ENCODE measurements at regions not wholly inside any gene's neighbourhood (a gene's known extent, or its start where the extent isn't known, plus 50 kb on each side); places are given as distances from the start of the nearest gene placed in this dataset.

DNA sequence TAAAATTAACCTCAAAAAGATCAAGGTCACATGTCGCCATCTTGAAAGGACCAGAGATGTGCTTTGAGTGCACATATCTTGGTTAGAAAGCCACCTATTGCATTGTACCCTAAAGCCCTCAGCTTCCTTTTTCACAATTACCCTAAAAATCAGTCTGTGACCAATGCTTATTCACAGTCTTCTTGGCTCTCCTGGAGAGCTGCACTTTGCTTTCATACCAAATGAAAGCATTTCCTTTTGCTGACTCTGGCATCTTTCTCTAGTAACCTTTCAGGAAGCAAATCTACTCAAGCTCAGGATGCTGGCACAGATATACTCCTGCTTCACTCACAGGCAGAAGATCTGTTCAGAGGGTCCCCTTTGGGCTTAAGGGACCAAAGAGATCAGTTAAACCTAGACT, 160.7 kb upstream of the PUM3 start:
- no peak overlapping the region for H2AK5ac ChIP-seq (ENCODE audit: low read length)
- no peak overlapping the region for H2BK5ac ChIP-seq (ENCODE audit: low read depth, low read length, poor library complexity)
- H3K4me2 ChIP-seq (ENCODE audit: low read length): no peak overlapping the region
- H3K27ac ChIP-seq (ENCODE audit: low read depth, low read length): no peak overlapping the region
- whole genome bisulfite sequencing (ENCODE audit: extremely low coverage, insufficient coverage, insufficient read length): no CpG with 5 or more reads among the region's 1 CpG
- H3K27me3 ChIP-seq (ENCODE audit: insufficient read depth, low read length): no peaks in the 10 kb centered on the region
- no peak overlapping the region for H4K12ac ChIP-seq (ENCODE audit: low read depth, low read length)
- peaks cover 0 to 2% of the 10 kb centered on the region in 2 experiments for H3K4me1 ChIP-seq (ENCODE audit: control insufficient read depth in 1 of 2, insufficient read depth in 2 of 2, low read length in 2 of 2)
- no peak overlapping the region for H4K8ac ChIP-seq (ENCODE audit: low read depth, low read length)
- H3K4me3 ChIP-seq (ENCODE audit: low read depth, low read length): no peak overlapping the region
- no peak overlapping the region for H2BK120ac ChIP-seq (ENCODE audit: insufficient read depth, low read length, poor library complexity)
- H3K79me2 ChIP-seq (ENCODE audit: control insufficient read depth, insufficient read depth, low read length, poor library complexity): no peaks in the 10 kb centered on the region
- no peak overlapping the region for H3K14ac ChIP-seq (ENCODE audit: low read length)
- H3K4ac ChIP-seq (ENCODE audit: low read depth, low read length): no peak overlapping the region
- H3K9me3 ChIP-seq (ENCODE audit: insufficient read depth, low read depth, low read length): no peaks in the 10 kb centered on the region
- no peaks in the 10 kb centered on the region for H3K36me3 ChIP-seq (ENCODE audit: control insufficient read depth in 1 of 2, insufficient read depth in 2 of 2, low read length in 2 of 2)
- no peak overlapping the region for H3K9ac ChIP-seq (ENCODE audit: low read length)
- no peak for DNase-seq
- H3K18ac ChIP-seq (ENCODE audit: low read length): no peak overlapping the region
- no peak overlapping the region for H4K91ac ChIP-seq (ENCODE audit: low read depth, low read length)
- no peak overlapping the region for H3K23ac ChIP-seq (ENCODE audit: low read length)
- H3K79me1 ChIP-seq (ENCODE audit: low read length): no peaks in the 10 kb centered on the region
- H2AFZ ChIP-seq (ENCODE audit: insufficient read depth, low read length, poor library complexity): no peak overlapping the region
- no peak overlapping the region for H2BK12ac ChIP-seq (ENCODE audit: low read length)

DNA sequence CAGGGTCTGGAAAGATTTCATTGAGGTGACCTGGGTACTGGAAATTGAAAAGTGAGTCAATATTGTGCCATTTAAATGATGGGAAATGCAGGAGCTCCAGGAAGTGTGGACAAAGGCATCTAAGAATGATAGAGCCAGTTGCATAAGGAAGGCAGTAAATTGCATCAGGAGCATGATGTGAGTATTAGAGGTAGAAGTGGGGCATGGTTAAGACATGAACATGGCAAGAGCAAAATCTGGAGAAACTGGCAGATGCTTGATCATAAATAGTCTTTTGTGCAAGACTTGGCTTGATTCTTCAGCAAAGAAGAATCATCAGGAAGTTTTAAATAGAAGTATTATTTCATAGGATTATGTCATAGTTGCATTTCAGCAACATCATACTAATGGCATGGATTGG, 157.4 kb upstream of the PUM3 start:
- H2BK120ac ChIP-seq (ENCODE audit: insufficient read depth, low read length, poor library complexity): no peak overlapping the region
- H3K4me2 ChIP-seq (ENCODE audit: low read length): no peak overlapping the region
- no peak for DNase-seq
- H2AFZ ChIP-seq (ENCODE audit: insufficient read depth, low read length, poor library complexity): no peak overlapping the region
- no peak overlapping the region for H2BK12ac ChIP-seq (ENCODE audit: low read length)
- H3K14ac ChIP-seq (ENCODE audit: low read length): no peak overlapping the region
- no peak overlapping the region for H3K23ac ChIP-seq (ENCODE audit: low read length)
- no peaks in the 10 kb centered on the region for H3K4me1 ChIP-seq (ENCODE audit: control insufficient read depth in 1 of 2, insufficient read depth in 2 of 2, low read length in 2 of 2)
- no peak overlapping the region for H2AK5ac ChIP-seq (ENCODE audit: low read length)
- no peaks in the 10 kb centered on the region for H3K79me2 ChIP-seq (ENCODE audit: control insufficient read depth, insufficient read depth, low read length, poor library complexity)
- no peaks in the 10 kb centered on the region for H3K79me1 ChIP-seq (ENCODE audit: low read length)
- no peak overlapping the region for H4K12ac ChIP-seq (ENCODE audit: low read depth, low read length)
- no peaks in the 10 kb centered on the region for H3K36me3 ChIP-seq (ENCODE audit: control insufficient read depth in 1 of 2, insufficient read depth in 2 of 2, low read length in 2 of 2)
- H3K27ac ChIP-seq (ENCODE audit: low read depth, low read length): no peak overlapping the region
- no peak overlapping the region for H3K4ac ChIP-seq (ENCODE audit: low read depth, low read length)
- no peak overlapping the region for H3K9ac ChIP-seq (ENCODE audit: low read length)
- no peak overlapping the region for H2BK5ac ChIP-seq (ENCODE audit: low read depth, low read length, poor library complexity)
- H4K91ac ChIP-seq (ENCODE audit: low read depth, low read length): no peak overlapping the region
- no peaks in the 10 kb centered on the region for H3K9me3 ChIP-seq (ENCODE audit: insufficient read depth, low read depth, low read length)
- no peak overlapping the region for H4K8ac ChIP-seq (ENCODE audit: low read depth, low read length)
- no peak overlapping the region for H3K4me3 ChIP-seq (ENCODE audit: low read depth, low read length)
- no peak overlapping the region for H3K18ac ChIP-seq (ENCODE audit: low read length)
- no peaks in the 10 kb centered on the region for H3K27me3 ChIP-seq (ENCODE audit: insufficient read depth, low read length)

DNA sequence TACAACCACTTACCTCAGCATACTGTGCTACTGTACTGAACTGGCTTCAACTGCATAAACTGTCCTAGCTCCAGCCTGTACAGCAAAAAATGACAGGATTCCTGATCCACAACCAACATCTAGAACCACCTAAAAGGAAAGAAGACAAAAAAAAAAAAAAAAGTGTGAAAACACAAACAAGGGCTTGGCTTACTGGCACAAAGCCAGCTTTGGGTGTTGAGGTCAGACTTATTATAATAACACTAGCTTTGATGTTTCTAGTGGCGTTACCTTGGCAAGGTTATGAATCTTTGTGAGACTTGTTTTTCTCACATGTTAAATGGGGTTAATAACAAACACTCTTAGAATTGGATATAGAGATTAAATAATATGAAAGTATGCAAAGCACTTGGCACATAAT, 148.5 kb upstream of the PUM3 start:
- H2BK5ac ChIP-seq (ENCODE audit: low read depth, low read length, poor library complexity): no peak overlapping the region
- WGBS (ENCODE audit: extremely low coverage, insufficient coverage, insufficient read length): no CpG with 5 or more reads among the region's 1 CpG
- no peak overlapping the region for H3K4me3 ChIP-seq (ENCODE audit: low read depth, low read length)
- no peak overlapping the region for H4K12ac ChIP-seq (ENCODE audit: low read depth, low read length)
- no peak overlapping the region for H2BK120ac ChIP-seq (ENCODE audit: insufficient read depth, low read length, poor library complexity)
- H3K18ac ChIP-seq (ENCODE audit: low read length): no peak overlapping the region
- no peak overlapping the region for H2AFZ ChIP-seq (ENCODE audit: insufficient read depth, low read length, poor library complexity)
- H3K27me3 ChIP-seq (ENCODE audit: insufficient read depth, low read length): no peaks in the 10 kb centered on the region
- no peaks in the 10 kb centered on the region for H3K79me1 ChIP-seq (ENCODE audit: low read length)
- H3K4me2 ChIP-seq (ENCODE audit: low read length): no peak overlapping the region
- no peak for DNase-seq
- H3K79me2 ChIP-seq (ENCODE audit: control insufficient read depth, insufficient read depth, low read length, poor library complexity): no peaks in the 10 kb centered on the region
- H2BK12ac ChIP-seq (ENCODE audit: low read length): no peak overlapping the region
- no peak overlapping the region for H3K9ac ChIP-seq (ENCODE audit: low read length)
- H3K36me3 ChIP-seq (ENCODE audit: control insufficient read depth in 1 of 2, insufficient read depth in 2 of 2, low read length in 2 of 2): no peaks in the 10 kb centered on the region
- H3K23ac ChIP-seq (ENCODE audit: low read length): no peak overlapping the region
- H3K9me3 ChIP-seq (ENCODE audit: insufficient read depth, low read depth, low read length): no peaks in the 10 kb centered on the region
- no peak overlapping the region for H3K27ac ChIP-seq (ENCODE audit: low read depth, low read length)
- H3K14ac ChIP-seq (ENCODE audit: low read length): no peak overlapping the region
- no peak overlapping the region for H2AK5ac ChIP-seq (ENCODE audit: low read length)
- H4K91ac ChIP-seq (ENCODE audit: low read depth, low read length): no peak overlapping the region
- H3K4me1 ChIP-seq (ENCODE audit: control insufficient read depth in 1 of 2, insufficient read depth in 2 of 2, low read length in 2 of 2): no peaks in the 10 kb centered on the region
- no peak overlapping the region for H4K8ac ChIP-seq (ENCODE audit: low read depth, low read length)
- H3K4ac ChIP-seq (ENCODE audit: low read depth, low read length): no peak overlapping the region

DNA sequence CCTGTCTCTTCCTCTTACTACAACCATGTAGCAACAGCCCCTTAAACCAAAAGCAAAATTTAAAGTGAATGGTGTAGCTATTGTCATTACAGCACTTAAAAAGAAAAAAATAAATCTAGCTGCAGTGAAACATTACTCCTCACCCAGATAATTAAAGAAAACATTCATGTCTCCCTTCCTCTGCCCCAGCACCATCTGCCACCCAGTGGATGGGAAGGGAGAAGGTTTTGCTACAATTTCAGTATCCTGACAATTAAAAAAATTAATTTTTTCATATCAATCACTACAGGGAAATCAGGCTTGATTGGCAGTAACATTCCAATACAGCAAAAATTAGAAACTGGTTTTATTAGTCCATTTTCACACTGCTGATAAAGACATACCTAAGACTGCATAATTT, 147.4 kb upstream of the PUM3 start:
- Histone ChIP-seq H3K4me3 (ENCODE audit: low read depth, low read length) (no peak overlapping the region), H3K27me3 (ENCODE audit: insufficient read depth, low read length) (no peaks in the 10 kb centered on the region), H3K4me2 (ENCODE audit: low read length) (no peak overlapping the region), H3K9me3 (ENCODE audit: insufficient read depth, low read depth, low read length) (no peaks in the 10 kb centered on the region), H4K91ac (ENCODE audit: low read depth, low read length) (no peak overlapping the region), H2AFZ (ENCODE audit: insufficient read depth, low read length, poor library complexity) (no peak overlapping the region), H3K18ac (ENCODE audit: low read length) (no peak overlapping the region), H3K36me3 (ENCODE audit: control insufficient read depth in 1 of 2, insufficient read depth in 2 of 2, low read length in 2 of 2) (no peaks in the 10 kb centered on the region), H3K79me2 (ENCODE audit: control insufficient read depth, insufficient read depth, low read length, poor library complexity) (no peaks in the 10 kb centered on the region), H3K4me1 (ENCODE audit: control insufficient read depth in 1 of 2, insufficient read depth in 2 of 2, low read length in 2 of 2) (no peaks in the 10 kb centered on the region), H2BK12ac (ENCODE audit: low read length) (no peak overlapping the region), H4K8ac (ENCODE audit: low read depth, low read length) (no peak overlapping the region), H2AK5ac (ENCODE audit: low read length) (no peak overlapping the region), H4K12ac (ENCODE audit: low read depth, low read length) (no peak overlapping the region), H2BK120ac (ENCODE audit: insufficient read depth, low read length, poor library complexity) (no peak overlapping the region), H2BK5ac (ENCODE audit: low read depth, low read length, poor library complexity) (no peak overlapping the region), H3K27ac (ENCODE audit: low read depth, low read length) (no peak overlapping the region), H3K14ac (ENCODE audit: low read length) (no peak overlapping the region), H3K9ac (ENCODE audit: low read length) (no peak overlapping the region), H3K79me1 (ENCODE audit: low read length) (no peaks in the 10 kb centered on the region), H3K23ac (ENCODE audit: low read length) (no peak overlapping the region), H3K4ac (ENCODE audit: low read depth, low read length) (no peak overlapping the region)
- DNase-seq: no peak

DNA sequence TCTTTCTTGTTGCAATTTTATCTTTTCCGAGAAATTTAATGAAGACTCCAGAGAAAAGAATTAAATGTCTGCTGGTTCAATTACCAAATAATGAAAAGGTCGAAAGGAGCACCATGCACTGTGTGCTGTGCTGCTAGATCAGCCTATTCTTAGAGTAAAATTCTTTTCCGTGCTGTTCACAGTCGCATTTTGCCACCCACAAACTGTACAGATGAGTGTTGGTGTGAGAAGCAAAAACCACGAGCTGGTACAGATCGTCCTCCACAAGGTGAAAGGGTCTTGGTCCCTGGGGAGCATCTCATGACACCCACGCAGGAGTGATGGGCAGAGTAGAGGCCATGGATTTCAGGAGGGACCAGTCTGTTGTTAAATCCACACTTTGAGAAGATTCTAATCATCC, 143.8 kb upstream of the PUM3 start:
- DNase-seq: no peak
- H2AK5ac ChIP-seq (ENCODE audit: low read length): no peak overlapping the region
- H2BK120ac ChIP-seq (ENCODE audit: insufficient read depth, low read length, poor library complexity): no peak overlapping the region
- no peak overlapping the region for H3K27ac ChIP-seq (ENCODE audit: low read depth, low read length)
- no peaks in the 10 kb centered on the region for H3K4me1 ChIP-seq (ENCODE audit: control insufficient read depth in 1 of 2, insufficient read depth in 2 of 2, low read length in 2 of 2)
- no peak overlapping the region for H2BK5ac ChIP-seq (ENCODE audit: low read depth, low read length, poor library complexity)
- no peaks in the 10 kb centered on the region for H3K36me3 ChIP-seq (ENCODE audit: control insufficient read depth in 1 of 2, insufficient read depth in 2 of 2, low read length in 2 of 2)
- H4K91ac ChIP-seq (ENCODE audit: low read depth, low read length): no peak overlapping the region
- no peak overlapping the region for H3K18ac ChIP-seq (ENCODE audit: low read length)
- H2BK12ac ChIP-seq (ENCODE audit: low read length): no peak overlapping the region
- H4K8ac ChIP-seq (ENCODE audit: low read depth, low read length): no peak overlapping the region
- H3K4me3 ChIP-seq (ENCODE audit: low read depth, low read length): no peak overlapping the region
- H3K79me2 ChIP-seq (ENCODE audit: control insufficient read depth, insufficient read depth, low read length, poor library complexity): no peaks in the 10 kb centered on the region
- H3K9me3 ChIP-seq (ENCODE audit: insufficient read depth, low read depth, low read length): no peaks in the 10 kb centered on the region
- no peak overlapping the region for H3K23ac ChIP-seq (ENCODE audit: low read length)
- H3K79me1 ChIP-seq (ENCODE audit: low read length): no peaks in the 10 kb centered on the region
- H4K12ac ChIP-seq (ENCODE audit: low read depth, low read length): no peak overlapping the region
- no peak overlapping the region for H3K9ac ChIP-seq (ENCODE audit: low read length)
- H2AFZ ChIP-seq (ENCODE audit: insufficient read depth, low read length, poor library complexity): no peak overlapping the region
- no peak overlapping the region for H3K4ac ChIP-seq (ENCODE audit: low read depth, low read length)
- no peaks in the 10 kb centered on the region for H3K27me3 ChIP-seq (ENCODE audit: insufficient read depth, low read length)
- no peak overlapping the region for H3K4me2 ChIP-seq (ENCODE audit: low read length)
- no peak overlapping the region for H3K14ac ChIP-seq (ENCODE audit: low read length)
- no CpG with 5 or more reads among the region's 7 CpGs for WGBS (ENCODE audit: extremely low coverage, insufficient coverage, insufficient read length)

Measured in trophoblast cell (in vitro differentiated cells and primary cell).